Prostate gland (tissue), 2 donors: ENCODE measurements at regions not wholly inside any gene's neighbourhood (a gene's known extent, or its start where the extent isn't known, plus 50 kb on each side); places are given as distances from the start of the nearest gene placed in this dataset.

Experiments used
- POLR2A ChIP-seq: fragments of 450-650 bp; IDR thresholded peaks from one replicate; pipeline ENCODE4 v1.6.1; 2016; ENCODE audit warnings: antibody characterized with exemption, mild to moderate bottlenecking
- POLR2AphosphoS5 ChIP-seq: sonication (generic); formaldehyde crosslinking; IDR thresholded peaks from one replicate; pipeline ENCODE4 v1.6.1; 2017; ENCODE audit warnings: antibody characterized with exemption
- TF ChIP-seq, protein P1 (sequence below), 4 experiments: fragments of 200-600 bp in 2 of 4; fragments of 450-650 bp in 2 of 4; sonication (generic) in 2 of 4; IDR thresholded peaks; 1 replicate in 3 of 4; 2 replicates in 1 of 4; pipeline ENCODE4 v1.5.1; 2016 to 2019; ENCODE audit warnings: antibody characterized with exemption in 4 of 4, mild to moderate bottlenecking in 2 of 4, moderate library complexity in 2 of 4

DNA sequence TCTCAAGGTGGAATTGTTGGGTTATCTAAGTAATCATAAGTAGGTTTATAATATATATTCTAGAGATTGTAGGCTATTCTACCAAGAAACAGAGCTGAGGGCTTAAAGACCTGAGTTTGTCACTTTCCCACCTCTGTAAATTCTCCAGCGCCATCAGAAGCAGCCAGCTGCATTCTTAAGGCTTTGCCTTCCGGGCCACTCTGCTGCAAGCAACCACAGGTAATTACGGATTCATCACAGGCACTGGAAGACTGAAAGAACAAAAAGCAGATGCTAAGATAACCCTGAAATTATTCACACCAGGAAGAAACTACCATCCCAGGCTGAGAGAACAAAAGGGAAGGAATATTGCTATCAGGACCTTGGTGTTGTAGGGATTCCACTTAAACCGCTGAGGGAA is 137.8 kb upstream of the JCAD start:
- TF ChIP-seq POLR2A (no peak), POLR2AphosphoS5 (no peak)
- TF ChIP-seq, protein P1, sequence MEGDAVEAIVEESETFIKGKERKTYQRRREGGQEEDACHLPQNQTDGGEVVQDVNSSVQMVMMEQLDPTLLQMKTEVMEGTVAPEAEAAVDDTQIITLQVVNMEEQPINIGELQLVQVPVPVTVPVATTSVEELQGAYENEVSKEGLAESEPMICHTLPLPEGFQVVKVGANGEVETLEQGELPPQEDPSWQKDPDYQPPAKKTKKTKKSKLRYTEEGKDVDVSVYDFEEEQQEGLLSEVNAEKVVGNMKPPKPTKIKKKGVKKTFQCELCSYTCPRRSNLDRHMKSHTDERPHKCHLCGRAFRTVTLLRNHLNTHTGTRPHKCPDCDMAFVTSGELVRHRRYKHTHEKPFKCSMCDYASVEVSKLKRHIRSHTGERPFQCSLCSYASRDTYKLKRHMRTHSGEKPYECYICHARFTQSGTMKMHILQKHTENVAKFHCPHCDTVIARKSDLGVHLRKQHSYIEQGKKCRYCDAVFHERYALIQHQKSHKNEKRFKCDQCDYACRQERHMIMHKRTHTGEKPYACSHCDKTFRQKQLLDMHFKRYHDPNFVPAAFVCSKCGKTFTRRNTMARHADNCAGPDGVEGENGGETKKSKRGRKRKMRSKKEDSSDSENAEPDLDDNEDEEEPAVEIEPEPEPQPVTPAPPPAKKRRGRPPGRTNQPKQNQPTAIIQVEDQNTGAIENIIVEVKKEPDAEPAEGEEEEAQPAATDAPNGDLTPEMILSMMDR (IDR thresholded peaks at IDR 0.05): no peak
